Endothelial cell of umbilical vein (primary cell): ENCODE measurements at regions not wholly inside any gene's neighbourhood (a gene's known extent, or its start where the extent isn't known, plus 50 kb on each side); places are given as distances from the start of the nearest gene placed in this dataset.

Source experiments
- BruUV-seq: library from RNA; stranded (reverse); fragments of 400-500 nt; replicated peaks from 2 replicates; lab custom pipeline; 2021; lab: Mats Ljungman, UMichigan
- CTCF ChIA-PET: fragments of 300-600, 350-600 bp; sonication (Branson Sonifier 250); formaldehyde crosslinking; loops from one replicate; lab custom pipeline; 2021; ENCODE audit warnings: antibody characterized with exemption, inconsistent platforms; lab: Charles Lee
- POLR2A ChIA-PET: fragments of 300-600, 350-600 bp; sonication (Branson Sonifier 250); formaldehyde crosslinking; loops from one replicate; lab custom pipeline; 2021; ENCODE audit warnings: antibody characterized with exemption, inconsistent platforms; lab: Charles Lee
- DNase-seq: peaks from one replicate; pipeline ENCODE4 v3.0.0-alpha.2; 2011; ENCODE audit warnings: low read depth, low spot score
- FAIRE-seq: peaks from 2 replicates; lab custom pipeline; 2011; peaks lifted over from hg19 to GRCh38; lab: Jason Lieb, UNC
- H2AFZ ChIP-seq: 2 replicates; pipeline ENCODE4 v1.6.0; 2012; ENCODE audit warnings: low read depth, low read length, control low read depth, inconsistent platforms
- H3K27ac ChIP-seq: 2 replicates; pipeline ENCODE4 v1.5.1; 2011; ENCODE audit warnings: low read depth, mild to moderate bottlenecking, control low read depth, low read length, moderate library complexity; ENCODE audit not compliant: insufficient read depth
- H3K27me3 ChIP-seq, 2 experiments: 2 replicates each; pipeline versions ENCODE4 v1.6.0 to v1.6.1; 2011; ENCODE audit warnings: low read length in 2 of 2, mixed read lengths in 1 of 2; ENCODE audit not compliant: control insufficient read depth in 2 of 2, insufficient read depth in 2 of 2
- H3K36me3 ChIP-seq, 2 experiments: 2 replicates in 1 of 2; 3 replicates in 1 of 2; pipeline ENCODE4 v1.5.1; 2011; ENCODE audit warnings: low read length in 2 of 2, mild to moderate bottlenecking in 1 of 2, moderate library complexity in 1 of 2; ENCODE audit not compliant: control insufficient read depth in 2 of 2, insufficient read depth in 2 of 2; ENCODE audit errors: extremely low read depth in 1 of 2
- H3K4me1 ChIP-seq: 3 replicates; pipeline ENCODE4 v1.5.1; 2011; ENCODE audit warnings: mild to moderate bottlenecking, low read length; ENCODE audit not compliant: control insufficient read depth, insufficient read depth; ENCODE audit errors: extremely low read depth
- H3K4me2 ChIP-seq: 2 replicates; pipeline ENCODE4 v1.6.1; 2011; ENCODE audit warnings: low read length, control low read depth, mixed read lengths; ENCODE audit not compliant: insufficient read depth
- H3K4me3 ChIP-seq, 3 experiments: fragments of 200-600 bp in 1 of 3; sonication (generic), shearing (Covaris generic) in 1 of 3; replicated peaks in 1 of 3; 2 replicates each; pipeline ENCODE4 v1.5.1; 2011 to 2016; ENCODE audit warnings: control low read depth in 3 of 3, low read length in 3 of 3, mild to moderate bottlenecking in 2 of 3, inconsistent platforms in 1 of 3, low read depth in 1 of 3, moderate library complexity in 1 of 3; ENCODE audit not compliant: insufficient read depth in 1 of 3
- H3K79me2 ChIP-seq: 2 replicates; pipeline ENCODE4 v1.6.0; 2012; ENCODE audit warnings: low read length, inconsistent platforms; ENCODE audit not compliant: control insufficient read depth, insufficient read depth
- H3K9ac ChIP-seq: replicated peaks from 2 replicates; pipeline ENCODE3; 2011; ENCODE audit warnings: low read length, control low read depth; ENCODE audit not compliant: insufficient read depth; ENCODE audit errors: extremely low read depth
- H3K9me1 ChIP-seq: replicated peaks from 3 replicates; pipeline ENCODE4 v1.6.0; 2011; ENCODE audit warnings: mild to moderate bottlenecking, low read length; ENCODE audit not compliant: control insufficient read depth, insufficient read depth; ENCODE audit errors: extremely low read depth
- H3K9me3 ChIP-seq: replicated peaks from 2 replicates; pipeline ENCODE4 v1.5.1; 2012; ENCODE audit warnings: low read length, inconsistent platforms; ENCODE audit not compliant: control insufficient read depth, insufficient read depth
- H4K20me1 ChIP-seq: replicated peaks from 2 replicates; pipeline ENCODE3; 2011; ENCODE audit warnings: mild to moderate bottlenecking, low read length; ENCODE audit not compliant: control insufficient read depth, insufficient read depth; ENCODE audit errors: extremely low read depth
- EZH2 ChIP-seq: IDR thresholded peaks from 2 replicates; pipeline ENCODE4 v1.6.1; 2012; ENCODE audit warnings: borderline replicate concordance, low read depth, mild to moderate bottlenecking, moderate library complexity, low read length, inconsistent platforms; ENCODE audit not compliant: severe bottlenecking
- FOS ChIP-seq: IDR thresholded peaks from 2 replicates; pipeline ENCODE4 v1.6.1; 2011; ENCODE audit warnings: mild to moderate bottlenecking, low read length, moderate library complexity, borderline replicate concordance; ENCODE audit not compliant: insufficient read depth
- GATA2 ChIP-seq: IDR thresholded peaks from 2 replicates; pipeline ENCODE4 v1.7.0; 2011; ENCODE audit warnings: low read depth, mild to moderate bottlenecking, moderate library complexity, mixed read lengths, low read length; ENCODE audit not compliant: insufficient read length, insufficient read depth
- JUN ChIP-seq: IDR thresholded peaks from 2 replicates; pipeline ENCODE4 v1.6.1; 2011; ENCODE audit warnings: borderline replicate concordance, low read depth; ENCODE audit not compliant: insufficient read length, insufficient read depth
- MAX ChIP-seq: IDR thresholded peaks from 2 replicates; pipeline ENCODE4 v1.6.1; 2011; ENCODE audit not compliant: insufficient read depth, insufficient read length
- MYC ChIP-seq: IDR thresholded peaks from one replicate; pipeline ENCODE4 v1.6.1; 2011; ENCODE audit warnings: mild to moderate bottlenecking, low read depth, low read length
- POLR2A ChIP-seq: IDR thresholded peaks from 2 replicates; pipeline ENCODE4 v1.6.1; 2012; ENCODE audit warnings: low read depth, mild to moderate bottlenecking, control low read depth, low read length
- POLR2AphosphoS5 ChIP-seq: IDR thresholded peaks from 2 replicates; pipeline ENCODE4 v1.6.1; 2012; ENCODE audit warnings: low read depth, mild to moderate bottlenecking, control low read depth, low read length, moderate library complexity; ENCODE audit not compliant: insufficient read depth
- dilution Hi-C: fragments of 300-500 bp; cut with MboI; formaldehyde crosslinking; loops from one replicate; pipeline ENCODE4 v1.15.0; 2019; ENCODE audit warnings: low sequenced_read_pairs; ENCODE audit not compliant: extremely low pct_ligation_motif_present
- intact Hi-C: fragments of 100-400 bp; cut with micrococcal nuclease; formaldehyde crosslinking; loops from one replicate; pipeline ENCODE4 v1.10.0; 2022
- TF ChIP-seq, protein P1 (sequence below), 2 donors: IDR thresholded peaks; 1 replicate in 1 of 2; 2 replicates in 1 of 2; pipeline ENCODE4 v1.5.1; 2011; ENCODE audit warnings: low read length in 2 of 2, mild to moderate bottlenecking in 2 of 2, moderate library complexity in 2 of 2, control low read depth in 1 of 2, inconsistent platforms in 1 of 2, low read depth in 1 of 2; ENCODE audit not compliant: insufficient read depth in 1 of 2; ENCODE audit errors: extremely low read depth in 1 of 2

DNA sequence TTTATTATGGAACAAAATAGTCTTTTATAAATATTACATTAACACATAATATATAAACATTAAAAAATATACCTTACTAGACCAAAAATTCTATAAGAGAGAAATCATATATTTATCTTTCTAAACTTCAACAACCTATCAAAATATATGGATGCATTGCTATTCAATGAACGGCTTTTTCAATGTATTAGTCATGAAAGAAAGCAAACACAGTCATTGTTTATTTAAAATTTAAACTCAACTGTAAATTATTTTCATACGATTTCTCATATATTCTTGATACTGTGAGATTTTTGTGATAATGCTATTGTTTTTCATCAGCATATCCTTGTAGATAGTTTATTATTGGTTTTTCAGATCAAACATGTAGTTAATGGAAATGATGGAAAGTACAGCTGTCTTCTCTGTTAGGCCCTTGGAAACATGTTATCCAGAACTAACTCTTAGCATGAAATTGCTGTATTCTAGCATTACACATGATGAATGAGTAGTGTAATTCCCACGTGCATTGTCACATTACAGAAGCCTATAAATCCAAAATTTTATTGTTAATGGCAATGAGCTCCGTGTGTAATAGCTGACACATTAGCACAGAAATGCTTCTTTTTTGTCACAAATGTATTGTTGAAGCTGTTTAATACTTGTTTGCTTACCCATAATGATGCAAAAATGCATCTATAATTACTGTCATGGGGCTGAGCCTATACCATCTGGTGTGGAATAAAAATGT is 1639.9 kb downstream of the SLITRK5 start:
- no peak for FAIRE-seq
- POLR2A ChIA-PET = no interaction called here
- no peak overlapping the region for H3K4me2 ChIP-seq

More for the DNA sequence above, 1639.9 kb downstream of the SLITRK5 start:
- CTCF ChIA-PET = no interaction called here
- H3K27me3 ChIP-seq = no peaks in the 10 kb centered on the region
- H2AFZ ChIP-seq = no peak overlapping the region
- dilution Hi-C loops (no loop called here), intact Hi-C loops (no loop called here)
- no peak overlapping the region for H3K27ac ChIP-seq
- H4K20me1 ChIP-seq = no peaks in the 10 kb centered on the region
- no peaks in the 10 kb centered on the region for H3K36me3 ChIP-seq
- DNase-seq = no peak
- H3K9me3 ChIP-seq = no peaks in the 10 kb centered on the region
- TF ChIP-seq POLR2A (no peak), JUN (no peak), FOS (no peak), GATA2 (no peak), POLR2AphosphoS5 (no peak), MAX (no peak), EZH2 (no peak), MYC (no peak)
- TF ChIP-seq, protein P1, sequence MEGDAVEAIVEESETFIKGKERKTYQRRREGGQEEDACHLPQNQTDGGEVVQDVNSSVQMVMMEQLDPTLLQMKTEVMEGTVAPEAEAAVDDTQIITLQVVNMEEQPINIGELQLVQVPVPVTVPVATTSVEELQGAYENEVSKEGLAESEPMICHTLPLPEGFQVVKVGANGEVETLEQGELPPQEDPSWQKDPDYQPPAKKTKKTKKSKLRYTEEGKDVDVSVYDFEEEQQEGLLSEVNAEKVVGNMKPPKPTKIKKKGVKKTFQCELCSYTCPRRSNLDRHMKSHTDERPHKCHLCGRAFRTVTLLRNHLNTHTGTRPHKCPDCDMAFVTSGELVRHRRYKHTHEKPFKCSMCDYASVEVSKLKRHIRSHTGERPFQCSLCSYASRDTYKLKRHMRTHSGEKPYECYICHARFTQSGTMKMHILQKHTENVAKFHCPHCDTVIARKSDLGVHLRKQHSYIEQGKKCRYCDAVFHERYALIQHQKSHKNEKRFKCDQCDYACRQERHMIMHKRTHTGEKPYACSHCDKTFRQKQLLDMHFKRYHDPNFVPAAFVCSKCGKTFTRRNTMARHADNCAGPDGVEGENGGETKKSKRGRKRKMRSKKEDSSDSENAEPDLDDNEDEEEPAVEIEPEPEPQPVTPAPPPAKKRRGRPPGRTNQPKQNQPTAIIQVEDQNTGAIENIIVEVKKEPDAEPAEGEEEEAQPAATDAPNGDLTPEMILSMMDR (IDR thresholded peaks at IDR 0.05; ENCODE audit: extremely low read depth in 1 of 2, insufficient read depth in 1 of 2, low read depth in 1 of 2, low read length in 2 of 2) = no peak
- no peaks in the 10 kb centered on the region for H3K4me1 ChIP-seq
- no peaks in the 10 kb centered on the region for H3K79me2 ChIP-seq
- H3K9me1 ChIP-seq = no peaks in the 10 kb centered on the region
- BruUV-seq = no TSS peak
- no peak overlapping the region for H3K4me3 ChIP-seq
- H3K9ac ChIP-seq = no peak overlapping the region
